H1 (cell line): ENCODE measurements at regions not wholly inside any gene's neighbourhood (a gene's known extent, or its start where the extent isn't known, plus 50 kb on each side); places are given as distances from the start of the nearest gene placed in this dataset.

Source experiments
- CTCF ChIA-PET: fragments of 300-600 bp; sonication (Branson Sonifier 250); formaldehyde crosslinking; loops from one replicate; lab custom pipeline; 2021; ENCODE audit not compliant: partially characterized antibody; lab: Charles Lee
- POLR2A ChIA-PET: fragments of 300-600 bp; sonication (Branson Sonifier 250); formaldehyde crosslinking; loops from one replicate; lab custom pipeline; 2021; ENCODE audit warnings: inconsistent platforms; ENCODE audit not compliant: partially characterized antibody; lab: Charles Lee
- DNase-seq, 2 experiments: peaks; one replicate each; pipeline versions ENCODE4 v3.0.0 to v3.0.0-alpha.2; 2010 to 2022; ENCODE audit warnings: low spot score in 2 of 2, low read depth in 1 of 2, mixed read lengths in 1 of 2
- FAIRE-seq: peaks from 2 replicates; lab custom pipeline; 2011; peaks lifted over from hg19 to GRCh38; lab: Jason Lieb, UNC
- H2AFZ ChIP-seq: 2 replicates; pipeline ENCODE4 v1.8.1; 2012; ENCODE audit warnings: low read length, inconsistent platforms
- H2AK5ac ChIP-seq: 2 replicates; pipeline ENCODE4 v1.6.1; 2013; ENCODE audit warnings: low read depth, low read length
- H2BK120ac ChIP-seq: replicated peaks from 2 replicates; pipeline ENCODE3; 2013; ENCODE audit warnings: low read depth, low read length, inconsistent platforms
- H2BK12ac ChIP-seq: 2 replicates; pipeline ENCODE4 v1.6.1; 2013; ENCODE audit warnings: low read depth, low read length
- H2BK15ac ChIP-seq: 2 replicates; pipeline ENCODE4 v1.6.1; 2013; ENCODE audit warnings: low read length
- H2BK20ac ChIP-seq: 2 replicates; pipeline ENCODE4 v1.6.1; 2013; ENCODE audit warnings: low read length
- H2BK5ac ChIP-seq: 2 replicates; pipeline ENCODE4 v1.6.1; 2013; ENCODE audit warnings: low read depth, low read length
- H3K14ac ChIP-seq: 2 replicates; pipeline ENCODE4 v1.6.1; 2013; ENCODE audit warnings: inconsistent platforms; ENCODE audit not compliant: insufficient read length
- H3K18ac ChIP-seq: 2 replicates; pipeline ENCODE4 v1.6.1; 2013; ENCODE audit warnings: low read length; ENCODE audit errors: extremely low read depth
- H3K23ac ChIP-seq: 2 replicates; pipeline ENCODE4 v1.6.1; 2013; ENCODE audit warnings: inconsistent platforms; ENCODE audit not compliant: insufficient read length
- H3K23me2 ChIP-seq: 2 replicates; pipeline ENCODE4 v1.6.1; 2013; ENCODE audit warnings: low read depth, low read length
- H3K27ac ChIP-seq: 2 replicates; pipeline ENCODE4 v1.6.1; 2011; ENCODE audit warnings: low read depth, low read length, inconsistent platforms
- H3K27me3 ChIP-seq, 4 experiments: replicated peaks in 1 of 4; 1 replicate in 1 of 4; 2 replicates in 3 of 4; pipeline versions ENCODE4 v1.6.1 to v1.8.1; 2011 to 2013; ENCODE audit warnings: low read length in 3 of 4, mild to moderate bottlenecking in 3 of 4, inconsistent platforms in 2 of 4, mixed read lengths in 2 of 4, moderate library complexity in 1 of 4; ENCODE audit not compliant: control insufficient read depth in 3 of 4, insufficient read depth in 3 of 4; ENCODE audit errors: extremely low read depth in 1 of 4
- H3K36me3 ChIP-seq, 4 experiments: 2 replicates each; pipeline versions ENCODE4 v1.6.1 to v1.8.1; 2011 to 2013; ENCODE audit warnings: mild to moderate bottlenecking in 4 of 4, low read length in 3 of 4, moderate library complexity in 2 of 4, control low read depth in 1 of 4, inconsistent platforms in 1 of 4; ENCODE audit not compliant: insufficient read depth in 4 of 4, control insufficient read depth in 2 of 4
- H3K4ac ChIP-seq: replicated peaks from 2 replicates; pipeline ENCODE3; 2013; ENCODE audit warnings: low read length, low read depth, mixed read lengths, inconsistent platforms; ENCODE audit not compliant: insufficient read length
- H3K4me1 ChIP-seq, 4 experiments: replicated peaks in 1 of 4; 1 replicate in 1 of 4; 2 replicates in 3 of 4; pipeline versions ENCODE4 v1.6.1 to v1.8.1; 2011 to 2013; ENCODE audit warnings: low read length in 3 of 4, inconsistent platforms in 2 of 4, mixed read lengths in 1 of 4; ENCODE audit not compliant: insufficient read depth in 4 of 4, control insufficient read depth in 3 of 4
- H3K4me2 ChIP-seq, 2 experiments: 2 replicates each; pipeline versions ENCODE4 v1.6.1 to v1.8.1; 2011 to 2013; ENCODE audit warnings: low read depth in 2 of 2, low read length in 2 of 2, control low read depth in 1 of 2, inconsistent platforms in 1 of 2, mild to moderate bottlenecking in 1 of 2; ENCODE audit not compliant: insufficient read depth in 1 of 2
- H3K4me3 ChIP-seq, 4 experiments: fragments of 200-600, 300-600 bp in 1 of 4; sonication (generic), shearing (Covaris generic), sonication (Bioruptor Twin) in 1 of 4; 2 replicates each; pipeline versions ENCODE4 v1.5.1 to v1.8.1; 2011 to 2016; ENCODE audit warnings: low read length in 4 of 4, low read depth in 3 of 4, control low read depth in 2 of 4, inconsistent platforms in 2 of 4, mild to moderate bottlenecking in 2 of 4, mixed read lengths in 1 of 4, moderate library complexity in 1 of 4; ENCODE audit not compliant: insufficient read depth in 2 of 4; ENCODE audit errors: extremely low read depth in 1 of 4
- H3K56ac ChIP-seq: replicated peaks from 2 replicates; pipeline ENCODE3; 2013; ENCODE audit warnings: low read depth, mild to moderate bottlenecking, mixed read lengths, low read length, inconsistent platforms; ENCODE audit not compliant: insufficient read length
- H3K79me1 ChIP-seq: 2 replicates; pipeline ENCODE4 v1.6.1; 2013; ENCODE audit warnings: low read depth, low read length, control low read depth
- H3K79me2 ChIP-seq, 2 experiments: 2 replicates each; pipeline versions ENCODE4 v1.6.1 to v1.8.1; 2012 to 2013; ENCODE audit warnings: low read length in 2 of 2, mild to moderate bottlenecking in 2 of 2, inconsistent platforms in 1 of 2; ENCODE audit not compliant: insufficient read depth in 2 of 2, control insufficient read depth in 1 of 2
- H3K9ac ChIP-seq, 4 experiments: replicated peaks in 1 of 4; 1 replicate in 1 of 4; 2 replicates in 3 of 4; pipeline versions ENCODE4 v1.6.1 to v1.8.1; 2011 to 2013; ENCODE audit warnings: low read depth in 3 of 4, low read length in 3 of 4, control low read depth in 2 of 4, mild to moderate bottlenecking in 2 of 4, moderate library complexity in 2 of 4, inconsistent platforms in 1 of 4; ENCODE audit errors: extremely low read depth in 1 of 4
- H3K9me3 ChIP-seq, 2 experiments: 2 replicates each; pipeline versions ENCODE4 v1.6.1 to v1.8.1; 2012 to 2013; ENCODE audit warnings: mild to moderate bottlenecking in 2 of 2, moderate library complexity in 2 of 2, control low read depth in 1 of 2, inconsistent platforms in 1 of 2, low read depth in 1 of 2, low read length in 1 of 2, mixed read lengths in 1 of 2; ENCODE audit not compliant: insufficient read depth in 2 of 2
- H4K20me1 ChIP-seq, 2 experiments: replicated peaks in 1 of 2; 2 replicates each; pipeline versions ENCODE3 to v1.8.1; 2011 to 2013; ENCODE audit warnings: inconsistent platforms in 2 of 2, low read length in 2 of 2, mild to moderate bottlenecking in 1 of 2; ENCODE audit not compliant: insufficient read depth in 2 of 2, control insufficient read depth in 1 of 2
- H4K5ac ChIP-seq: 2 replicates; pipeline ENCODE4 v1.6.1; 2013; ENCODE audit warnings: low read length, low read depth, mixed read lengths, inconsistent platforms; ENCODE audit not compliant: insufficient read length
- H4K8ac ChIP-seq: 2 replicates; pipeline ENCODE4 v1.8.0; 2013; ENCODE audit warnings: mild to moderate bottlenecking, moderate library complexity, low read length, inconsistent platforms; ENCODE audit not compliant: insufficient read depth; ENCODE audit errors: extremely low read depth
- H4K91ac ChIP-seq: replicated peaks from 2 replicates; pipeline ENCODE3; 2013; ENCODE audit warnings: low read length, mixed read lengths, inconsistent platforms; ENCODE audit not compliant: insufficient read length
- NANOG ChIP-seq: IDR thresholded peaks from 2 replicates; pipeline ENCODE4 v1.6.1; 2011; ENCODE audit warnings: low read length, low read depth, mild to moderate bottlenecking, inconsistent platforms; ENCODE audit not compliant: insufficient read depth, poor library complexity, severe bottlenecking
- RAD21 ChIP-seq, 2 experiments: IDR thresholded peaks in 1 of 2; conservative IDR thresholded peaks in 1 of 2; 2 replicates each; pipeline ENCODE4 v1.6.1; 2011; ENCODE audit warnings: low read depth in 2 of 2, low read length in 2 of 2, improper control_type of control experiment in 1 of 2, inconsistent platforms in 1 of 2, mild to moderate bottlenecking in 1 of 2, moderate library complexity in 1 of 2
- RNF2 ChIP-seq: fragments of 200-900, 300-1000 bp; sonication (generic); IDR thresholded peaks from 2 replicates; pipeline ENCODE4 v1.7.1; 2016; ENCODE audit warnings: borderline replicate concordance, low read depth, mild to moderate bottlenecking, antibody characterized with exemption, low read length; ENCODE audit not compliant: poor library complexity, severe bottlenecking; ENCODE audit errors: missing control alignments
- WGBS, 2 experiments: shearing (Covaris generic) in 1 of 2; methylation state at CpG; one replicate each; pipeline versions ENCODE4 v1.1.6 to v1.1.7; 2013 to 2015; ENCODE audit warnings: low lambda C conversion rate in 2 of 2, mixed read lengths in 2 of 2, inconsistent platforms in 1 of 2, low coverage in 1 of 2, missing lambda C conversion rate in 1 of 2; ENCODE audit not compliant: insufficient replicate concordance in 2 of 2, insufficient coverage in 1 of 2, insufficient read length in 1 of 2; ENCODE audit errors: extremely low coverage in 1 of 2, missing lambda C conversion rate in 1 of 2; 5-methylcytosine and 5-hydroxymethylcytosine counted together
- TF ChIP-seq, protein P1 (sequence below): IDR thresholded peaks from 2 replicates; pipeline ENCODE4 v1.6.1; 2011; ENCODE audit warnings: low read length, improper control_type of control experiment

DNA sequence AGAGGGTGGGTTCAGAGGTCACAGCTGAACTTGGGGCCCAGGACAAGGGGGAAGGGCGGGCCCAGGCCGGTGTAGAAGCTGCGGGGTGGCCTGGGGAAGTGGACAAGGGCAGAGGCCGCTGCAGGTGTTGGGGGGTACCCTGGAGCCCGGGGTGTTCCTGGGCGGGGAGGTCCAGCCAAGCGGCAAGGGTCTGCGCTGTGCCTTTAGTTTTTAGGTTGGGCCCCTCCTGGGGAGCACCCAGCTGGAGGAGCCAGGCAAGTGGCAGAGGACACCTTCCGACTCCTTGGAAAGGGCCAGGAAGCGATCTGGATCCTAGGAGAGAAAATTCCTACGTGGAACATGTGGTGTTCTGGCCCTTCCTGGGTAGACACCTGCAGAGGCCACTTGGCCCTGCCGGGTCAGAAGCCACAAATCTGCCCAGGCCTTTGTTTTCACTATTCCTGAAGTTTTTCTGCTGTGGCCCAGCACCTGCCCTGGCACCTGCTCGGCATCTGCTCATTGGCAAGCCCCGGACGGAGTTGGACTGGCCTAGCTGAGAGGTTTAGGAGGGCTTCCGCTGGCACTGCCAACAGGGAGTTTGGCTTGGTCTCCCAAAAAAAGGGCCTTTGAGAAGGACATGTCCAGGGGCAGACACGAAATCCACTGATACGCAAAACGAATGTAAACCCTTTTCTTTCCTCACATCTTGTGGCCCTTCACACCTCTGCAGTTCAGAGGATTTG, 61.1 kb downstream of the SMUG1 start:
- Histone ChIP-seq H3K14ac (no peak overlapping the region), H2BK12ac (no peak overlapping the region), H3K36me3 (no peaks in the 10 kb centered on the region), H4K5ac (no peak overlapping the region), H2BK5ac (no peak overlapping the region), H3K23ac (no peak overlapping the region), H3K56ac (no peak overlapping the region), H3K79me1 (no peaks in the 10 kb centered on the region), H2BK20ac (no peak overlapping the region), H3K18ac (0 out of 2 replicates have a peak overlapping the region, but pooled peaks have one; percentile 13), H4K91ac (no peak overlapping the region), H3K23me2 (peaks cover 3% of the 10 kb centered on the region; the same call in 1 of the 2 replicates), H3K27me3 (peaks cover 62 to 97% (median 90%) of the 10 kb centered on the region in 4 experiments), H4K8ac (no peak overlapping the region), H3K79me2 (no peaks in the 10 kb centered on the region), H3K27ac (no peak overlapping the region), H2BK120ac (no peak overlapping the region), H3K9ac (no peak overlapping the region), H2AK5ac (no peak overlapping the region), H3K9me3 (no peaks in the 10 kb centered on the region), H3K4me2 (peak overlapping the region; percentile 61 to 93; a peak in 3 of 4 replicates), H3K4me1 (peaks cover 3 to 20% (median 14%) of the 10 kb centered on the region in 4 experiments), H3K4ac (no peak overlapping the region), H2BK15ac (no peak overlapping the region), H2AFZ (no peak overlapping the region), H3K4me3 (peak overlapping the region in 1 of 4 experiments; percentile 68; a peak in 1 of 8 replicates), H4K20me1 (peaks cover 6 to 9% of the 10 kb centered on the region in 2 experiments)
- ChIA-PET POLR2A (no interaction called here), CTCF (interaction anchor here (0.6 to 20.5 kb wide), 7 partner anchors 10 to 95 kb away, joined by 3 to 242 read pairs (median 3); partner anchors contain the start of gene HOXC5)
- no peak for FAIRE-seq
- no peak for DNase-seq
- WGBS, 2 experiments: 26% methylated on average over 17 of the region's 19 CpGs; no CpG with 5 or more reads in 1 of the 2 experiments
- TF ChIP-seq RAD21 (IDR thresholded peaks at IDR 0.05 in 1 of 2, conservative IDR thresholded peaks at IDR 0.05 in 1 of 2; ENCODE audit: low read depth in 2 of 2, low read length in 2 of 2): no peak
- TF ChIP-seq NANOG: no peak
- TF ChIP-seq, protein P1, sequence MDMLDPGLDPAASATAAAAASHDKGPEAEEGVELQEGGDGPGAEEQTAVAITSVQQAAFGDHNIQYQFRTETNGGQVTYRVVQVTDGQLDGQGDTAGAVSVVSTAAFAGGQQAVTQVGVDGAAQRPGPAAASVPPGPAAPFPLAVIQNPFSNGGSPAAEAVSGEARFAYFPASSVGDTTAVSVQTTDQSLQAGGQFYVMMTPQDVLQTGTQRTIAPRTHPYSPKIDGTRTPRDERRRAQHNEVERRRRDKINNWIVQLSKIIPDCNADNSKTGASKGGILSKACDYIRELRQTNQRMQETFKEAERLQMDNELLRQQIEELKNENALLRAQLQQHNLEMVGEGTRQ: no peak
- TF ChIP-seq RNF2: peak; percentile 75
